ENCODE measurements at regions not wholly inside any gene's neighbourhood (a gene's known extent, or its start where the extent isn't known, plus 50 kb on each side); places are given as distances from the start of the nearest gene placed in this dataset.

GRCh38 chr3:150023239-150023636 is 52.5 kb upstream of the PFN2 start:
- TF ChIP-seq POLR2A (IDR thresholded peaks at IDR 0.05; ENCODE audit: extremely low read depth, insufficient read length), result no peak
- TF ChIP-seq MYC (IDR thresholded peaks at IDR 0.05; ENCODE audit: low read depth, low read length), result no peak
- TF ChIP-seq, protein P1, sequence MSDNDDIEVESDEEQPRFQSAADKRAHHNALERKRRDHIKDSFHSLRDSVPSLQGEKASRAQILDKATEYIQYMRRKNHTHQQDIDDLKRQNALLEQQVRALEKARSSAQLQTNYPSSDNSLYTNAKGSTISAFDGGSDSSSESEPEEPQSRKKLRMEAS (IDR thresholded peaks at IDR 0.05; ENCODE audit: low read depth, low read length), result no peak
- TF ChIP-seq, protein P2, sequence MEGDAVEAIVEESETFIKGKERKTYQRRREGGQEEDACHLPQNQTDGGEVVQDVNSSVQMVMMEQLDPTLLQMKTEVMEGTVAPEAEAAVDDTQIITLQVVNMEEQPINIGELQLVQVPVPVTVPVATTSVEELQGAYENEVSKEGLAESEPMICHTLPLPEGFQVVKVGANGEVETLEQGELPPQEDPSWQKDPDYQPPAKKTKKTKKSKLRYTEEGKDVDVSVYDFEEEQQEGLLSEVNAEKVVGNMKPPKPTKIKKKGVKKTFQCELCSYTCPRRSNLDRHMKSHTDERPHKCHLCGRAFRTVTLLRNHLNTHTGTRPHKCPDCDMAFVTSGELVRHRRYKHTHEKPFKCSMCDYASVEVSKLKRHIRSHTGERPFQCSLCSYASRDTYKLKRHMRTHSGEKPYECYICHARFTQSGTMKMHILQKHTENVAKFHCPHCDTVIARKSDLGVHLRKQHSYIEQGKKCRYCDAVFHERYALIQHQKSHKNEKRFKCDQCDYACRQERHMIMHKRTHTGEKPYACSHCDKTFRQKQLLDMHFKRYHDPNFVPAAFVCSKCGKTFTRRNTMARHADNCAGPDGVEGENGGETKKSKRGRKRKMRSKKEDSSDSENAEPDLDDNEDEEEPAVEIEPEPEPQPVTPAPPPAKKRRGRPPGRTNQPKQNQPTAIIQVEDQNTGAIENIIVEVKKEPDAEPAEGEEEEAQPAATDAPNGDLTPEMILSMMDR (IDR thresholded peaks at IDR 0.05; ENCODE audit: low read depth, low read length), result no peak
- DNase-seq (ENCODE audit: low read depth), result no peak
- H3K4me3 ChIP-seq (ENCODE audit: low read depth, low read length), result no peak overlapping the region

- H3K4me3 ChIP-seq (ENCODE audit: low read depth, low read length), result no peak overlapping the region
- TF ChIP-seq MYC (IDR thresholded peaks at IDR 0.05; ENCODE audit: low read depth, low read length), result no peak
- TF ChIP-seq, protein P1 (IDR thresholded peaks at IDR 0.05; ENCODE audit: low read depth, low read length), result no peak
- TF ChIP-seq, protein P2 (IDR thresholded peaks at IDR 0.05; ENCODE audit: low read depth, low read length), result no peak
- TF ChIP-seq POLR2A (IDR thresholded peaks at IDR 0.05; ENCODE audit: extremely low read depth, insufficient read length), result no peak
- peak; percentile 51 for DNase-seq (ENCODE audit: low read depth)
Observed at GRCh38 chr3:150022381-150023238, 51.9 kb upstream of the PFN2 start.

GRCh38 chr3:150020527-150020926 is 49.8 kb upstream of the PFN2 start:
- DNase-seq (ENCODE audit: low read depth), result no peak
- H3K4me3 ChIP-seq (ENCODE audit: low read depth, low read length), result no peak overlapping the region
- TF ChIP-seq, protein P2 (IDR thresholded peaks at IDR 0.05; ENCODE audit: low read depth, low read length), result no peak
- TF ChIP-seq, protein P1 (IDR thresholded peaks at IDR 0.05; ENCODE audit: low read depth, low read length), result no peak
- TF ChIP-seq POLR2A (IDR thresholded peaks at IDR 0.05; ENCODE audit: extremely low read depth, insufficient read length) (no peak), MYC (IDR thresholded peaks at IDR 0.05; ENCODE audit: low read depth, low read length) (no peak)

Data from NB4 (cell line).